Upper lobe of left lung (tissue), 6 donors: ENCODE measurements at regions not wholly inside any gene's neighbourhood (a gene's known extent, or its start where the extent isn't known, plus 50 kb on each side); places are given as distances from the start of the nearest gene placed in this dataset.

ENCODE experiments used
- ATAC-seq, 2 donors: fragments of 200-7000 bp; cut with Tn5 transposase; one replicate each; pipeline ENCODE4 v1.9.1; 2022; ENCODE audit warnings: mild to moderate bottlenecking in 2 of 2, moderate library complexity in 2 of 2; ENCODE audit not compliant: low FRiP score in 2 of 2
- DNase-seq, 2 donors: peaks; one replicate each; pipeline ENCODE4 v3.0.0-alpha.2; 2019 to 2020
- H3K27ac ChIP-seq, 4 donors: fragments of 200-600 bp; sonication (generic); one replicate each; pipeline ENCODE4 v1.5.1; 2016 to 2019
- H3K27me3 ChIP-seq, 4 donors: fragments of 200-600 bp; sonication (generic); one replicate each; pipeline ENCODE4 v1.5.1; 2017 to 2019
- H3K36me3 ChIP-seq, 4 donors: fragments of 200-600 bp; sonication (generic); one replicate each; pipeline ENCODE4 v1.5.1; 2016 to 2019
- H3K4me1 ChIP-seq, 4 donors: fragments of 200-600 bp; sonication (generic); one replicate each; pipeline ENCODE4 v1.5.1; 2018 to 2019
- H3K4me3 ChIP-seq, 4 donors: fragments of 200-600 bp; sonication (generic); one replicate each; pipeline ENCODE4 v1.5.1; 2017 to 2019; ENCODE audit warnings: mild to moderate bottlenecking in 2 of 4, moderate library complexity in 1 of 4
- H3K9me3 ChIP-seq, 4 donors: fragments of 200-600 bp; sonication (generic); one replicate each; pipeline ENCODE4 v1.5.1; 2018 to 2019
- EP300 ChIP-seq, 4 donors: sonication (generic); formaldehyde crosslinking; IDR thresholded peaks; one replicate each; pipeline ENCODE4 v1.5.1; 2017; ENCODE audit warnings: antibody characterized with exemption in 4 of 4, control low read depth in 2 of 4
- POLR2A ChIP-seq, 4 donors: fragments of 450-650 bp; IDR thresholded peaks; one replicate each; pipeline ENCODE4 v1.5.1; 2016 to 2017; ENCODE audit warnings: antibody characterized with exemption in 4 of 4, mild to moderate bottlenecking in 2 of 4
- POLR2AphosphoS5 ChIP-seq, 2 donors: sonication (generic); formaldehyde crosslinking; IDR thresholded peaks; one replicate each; pipeline ENCODE4 v1.5.1; 2017; ENCODE audit warnings: antibody characterized with exemption in 2 of 2
- WGBS, 2 donors: methylation state at CpG; one replicate each; pipeline ENCODE4 v1.1.5; 2017 to 2018; 5-methylcytosine and 5-hydroxymethylcytosine counted together
- TF ChIP-seq, protein P1 (sequence below), 6 experiments: fragments of 450-650 bp in 4 of 6; fragments of 200-600 bp in 2 of 6; sonication (generic) in 2 of 6; IDR thresholded peaks; one replicate each; pipeline ENCODE4 v1.5.1; 2016 to 2019; ENCODE audit warnings: antibody characterized with exemption in 6 of 6
- donor health status: DM: no; HTN: no; CAD: no; lungs with moderate emphysema.
- donor health status: DM: no; HTN: yes; CAD: no; lungs with severe emphysema.

DNA sequence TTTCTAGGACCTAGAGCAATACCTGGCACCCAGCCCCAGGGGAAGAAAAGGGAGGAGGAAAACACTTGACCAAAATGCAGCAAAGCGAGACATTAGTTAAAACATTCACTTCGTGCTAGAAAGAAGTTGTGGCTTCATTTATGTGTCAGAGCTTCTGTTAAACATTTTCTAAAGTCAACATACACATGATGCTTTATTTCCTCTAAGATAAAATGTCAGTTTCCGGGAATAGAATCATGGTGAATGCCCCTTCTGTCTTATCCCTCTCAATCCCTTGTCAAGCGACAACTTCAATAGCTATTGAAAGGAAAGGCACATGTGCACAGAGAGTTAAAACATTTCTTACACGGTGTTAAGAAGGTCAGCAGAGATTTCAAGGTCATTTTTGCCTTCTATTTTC is 404.6 kb upstream of the CWC22 start:
- Histone ChIP-seq H3K27ac (no peak overlapping the region), H3K36me3 (no peaks in the 10 kb centered on the region), H3K9me3 (no peaks in the 10 kb centered on the region), H3K4me1 (no peaks in the 10 kb centered on the region), H3K4me3 (no peak overlapping the region), H3K27me3 (no peaks in the 10 kb centered on the region)
- DNase-seq (no peak), ATAC-seq (no peak)
- TF ChIP-seq EP300 (IDR thresholded peaks at IDR 0.05) (no peak), POLR2AphosphoS5 (IDR thresholded peaks at IDR 0.05) (no peak), POLR2A (IDR thresholded peaks at IDR 0.05) (no peak)
- TF ChIP-seq, protein P1, sequence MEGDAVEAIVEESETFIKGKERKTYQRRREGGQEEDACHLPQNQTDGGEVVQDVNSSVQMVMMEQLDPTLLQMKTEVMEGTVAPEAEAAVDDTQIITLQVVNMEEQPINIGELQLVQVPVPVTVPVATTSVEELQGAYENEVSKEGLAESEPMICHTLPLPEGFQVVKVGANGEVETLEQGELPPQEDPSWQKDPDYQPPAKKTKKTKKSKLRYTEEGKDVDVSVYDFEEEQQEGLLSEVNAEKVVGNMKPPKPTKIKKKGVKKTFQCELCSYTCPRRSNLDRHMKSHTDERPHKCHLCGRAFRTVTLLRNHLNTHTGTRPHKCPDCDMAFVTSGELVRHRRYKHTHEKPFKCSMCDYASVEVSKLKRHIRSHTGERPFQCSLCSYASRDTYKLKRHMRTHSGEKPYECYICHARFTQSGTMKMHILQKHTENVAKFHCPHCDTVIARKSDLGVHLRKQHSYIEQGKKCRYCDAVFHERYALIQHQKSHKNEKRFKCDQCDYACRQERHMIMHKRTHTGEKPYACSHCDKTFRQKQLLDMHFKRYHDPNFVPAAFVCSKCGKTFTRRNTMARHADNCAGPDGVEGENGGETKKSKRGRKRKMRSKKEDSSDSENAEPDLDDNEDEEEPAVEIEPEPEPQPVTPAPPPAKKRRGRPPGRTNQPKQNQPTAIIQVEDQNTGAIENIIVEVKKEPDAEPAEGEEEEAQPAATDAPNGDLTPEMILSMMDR (IDR thresholded peaks at IDR 0.05) = no peak
- 26 to 27% methylated on average over 5 of the region's 5 CpGs for whole genome bisulfite sequencing, 2 donors

DNA sequence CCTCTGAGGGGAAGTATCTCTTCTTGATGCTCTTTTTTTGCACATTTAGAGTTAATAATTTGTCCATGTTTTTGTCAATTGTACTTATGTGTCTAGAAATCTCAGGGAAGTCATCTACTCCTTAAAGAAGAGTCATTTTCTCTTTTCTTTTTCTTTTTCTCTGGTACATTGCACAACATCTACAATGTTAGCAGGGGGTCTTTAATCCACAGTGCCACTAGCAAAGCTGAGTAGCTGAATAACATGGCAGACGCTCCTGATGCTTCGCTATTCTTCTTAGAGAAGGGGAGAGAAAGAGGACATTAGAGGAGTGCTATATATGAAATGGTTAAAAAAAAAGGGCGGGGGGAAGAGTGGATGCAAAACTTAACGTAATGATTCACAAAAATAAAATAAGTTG is 399.6 kb upstream of the CWC22 start:
- ATAC-seq (no peak), DNase-seq (no peak)
- Histone ChIP-seq H3K27ac (no peak overlapping the region), H3K27me3 (no peaks in the 10 kb centered on the region), H3K36me3 (no peaks in the 10 kb centered on the region), H3K4me3 (no peak overlapping the region), H3K9me3 (no peaks in the 10 kb centered on the region), H3K4me1 (no peaks in the 10 kb centered on the region)
- WGBS, 2 donors = 62 to 83% methylated on average over 4 of the region's 4 CpGs
- TF ChIP-seq POLR2AphosphoS5 (IDR thresholded peaks at IDR 0.05) (no peak), POLR2A (IDR thresholded peaks at IDR 0.05) (no peak), EP300 (IDR thresholded peaks at IDR 0.05) (no peak)
- TF ChIP-seq, protein P1 (IDR thresholded peaks at IDR 0.05) = no peak

DNA sequence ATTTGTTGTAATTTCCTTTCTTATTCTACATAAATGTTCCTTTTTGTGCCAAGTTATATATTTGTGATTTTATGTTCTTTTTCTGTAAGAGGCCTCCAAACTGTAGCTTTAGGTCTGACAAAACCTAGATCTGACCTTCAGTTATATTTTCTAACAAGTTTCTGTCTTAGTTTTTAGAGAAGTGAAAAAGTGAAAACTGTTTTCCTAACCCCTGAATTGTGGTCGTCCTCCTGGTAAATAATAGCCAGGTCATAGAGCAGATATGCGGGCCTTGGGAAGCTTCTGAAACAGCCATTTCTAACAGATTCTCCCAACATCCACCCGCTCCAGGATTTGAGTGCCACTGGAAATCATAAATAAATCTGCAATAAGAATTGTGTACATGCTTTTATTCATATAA is 398.4 kb upstream of the CWC22 start:
- H3K36me3 ChIP-seq = no peaks in the 10 kb centered on the region
- no peaks in the 10 kb centered on the region for H3K9me3 ChIP-seq
- no peak for TF ChIP-seq EP300 (IDR thresholded peaks at IDR 0.05)
- TF ChIP-seq POLR2A (IDR thresholded peaks at IDR 0.05) = no peak
- TF ChIP-seq POLR2AphosphoS5 (IDR thresholded peaks at IDR 0.05) = no peak
- TF ChIP-seq, protein P1 (IDR thresholded peaks at IDR 0.05) = no peak
- no peak overlapping the region for H3K4me3 ChIP-seq
- no peaks in the 10 kb centered on the region for H3K27me3 ChIP-seq
- DNase-seq = no peak
- H3K27ac ChIP-seq = no peak overlapping the region
- no peak for ATAC-seq
- H3K4me1 ChIP-seq = no peaks in the 10 kb centered on the region
- 83% methylated on average over 3 of the region's 3 CpGs for WGBS, 2 donors

DNA sequence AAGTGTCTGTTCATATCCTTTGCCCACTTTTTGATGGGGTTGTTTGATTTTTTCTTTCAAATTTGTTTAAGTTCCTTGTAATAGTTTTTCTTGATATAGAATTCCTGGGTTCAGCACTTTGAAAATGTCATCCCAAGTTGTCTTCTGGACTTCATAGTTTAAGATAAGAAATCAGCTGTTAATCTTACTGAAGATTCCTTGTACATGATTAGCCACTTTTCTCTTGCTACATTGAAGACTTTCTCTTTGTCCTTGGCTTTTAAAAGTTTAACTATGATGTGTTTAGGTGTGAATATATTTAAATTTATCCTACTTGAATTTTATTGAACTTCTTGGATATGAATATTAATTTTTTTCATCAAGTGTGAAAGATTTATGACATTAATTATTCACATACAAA is 387.2 kb upstream of the CWC22 start:
- TF ChIP-seq POLR2A (IDR thresholded peaks at IDR 0.05) (no peak), EP300 (IDR thresholded peaks at IDR 0.05) (no peak), POLR2AphosphoS5 (IDR thresholded peaks at IDR 0.05) (no peak)
- TF ChIP-seq, protein P1 (IDR thresholded peaks at IDR 0.05) = no peak
- no peaks in the 10 kb centered on the region for H3K36me3 ChIP-seq
- ATAC-seq = no peak
- H3K4me3 ChIP-seq = no peak overlapping the region
- no peaks in the 10 kb centered on the region for H3K27me3 ChIP-seq
- H3K4me1 ChIP-seq = no peaks in the 10 kb centered on the region
- peaks cover 0 to 5% (median 0%) of the 10 kb centered on the region in 4 donors for H3K9me3 ChIP-seq
- DNase-seq = no peak
- H3K27ac ChIP-seq = no peak overlapping the region

DNA sequence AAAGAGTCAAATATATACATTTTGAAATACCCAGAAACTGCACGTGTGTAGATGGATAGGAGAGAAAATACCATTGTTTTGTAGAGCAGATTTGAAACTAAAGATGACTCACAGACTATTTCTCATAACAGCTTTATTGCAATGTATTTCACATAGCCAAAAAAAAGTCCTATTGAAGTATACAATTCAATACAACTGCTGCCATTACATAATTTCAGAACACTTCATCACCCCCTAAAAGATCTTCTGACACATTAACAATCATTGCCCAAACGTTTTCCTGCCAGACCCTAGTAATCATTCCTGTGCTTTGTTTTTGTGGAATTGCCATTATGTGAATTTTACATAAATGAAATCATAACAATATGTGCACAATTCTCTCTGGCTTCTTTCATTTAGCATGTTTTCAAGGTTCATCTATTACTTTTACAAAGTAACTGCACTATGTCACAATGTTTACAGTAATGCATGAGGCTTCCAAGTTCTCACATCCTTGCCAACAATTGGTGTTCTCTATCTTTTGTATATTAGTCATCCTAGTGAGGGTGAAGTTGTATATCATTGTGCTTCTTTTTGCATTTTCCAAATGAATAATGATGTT is 378.6 kb upstream of the CWC22 start:
- ATAC-seq = no peak
- Histone ChIP-seq H3K36me3 (no peaks in the 10 kb centered on the region), H3K27me3 (no peaks in the 10 kb centered on the region), H3K27ac (no peak overlapping the region), H3K4me3 (no peak overlapping the region), H3K4me1 (no peaks in the 10 kb centered on the region), H3K9me3 (peaks cover 0 to under 1% (median 0%) of the 10 kb centered on the region in 4 donors)
- TF ChIP-seq EP300 (IDR thresholded peaks at IDR 0.05) (no peak), POLR2AphosphoS5 (IDR thresholded peaks at IDR 0.05) (no peak), POLR2A (IDR thresholded peaks at IDR 0.05) (no peak)
- TF ChIP-seq, protein P1 (IDR thresholded peaks at IDR 0.05) = no peak
- WGBS, 2 donors = 20 to 28% methylated on average over 2 of the region's 2 CpGs
- no peak for DNase-seq
